GM12873 (cell line): ENCODE measurements at regions not wholly inside any gene's neighbourhood (a gene's known extent, or its start where the extent isn't known, plus 50 kb on each side); places are given as distances from the start of the nearest gene placed in this dataset.

Experiments
- CTCF ChIP-seq: IDR thresholded peaks from 2 replicates; pipeline ENCODE4 v1.5.1; 2012; ENCODE audit warnings: low read depth, mild to moderate bottlenecking, moderate library complexity, low read length, control low read depth; ENCODE audit not compliant: insufficient read depth; ENCODE audit errors: missing control alignments

GRCh38 chr18:40687399-40687798 is 1267.6 kb upstream of the PIK3C3 start:
- no peak for TF ChIP-seq CTCF

- TF ChIP-seq CTCF: no peak
These were observed 1268.2 kb upstream of the PIK3C3 start for GRCh38 chr18:40686836-40687235.

GRCh38 chr18:40685219-40685618 is 1269.8 kb upstream of the PIK3C3 start:
- no peak for TF ChIP-seq CTCF

- no peak for TF ChIP-seq CTCF
These were observed 1276.7 kb upstream of the PIK3C3 start for GRCh38 chr18:40678318-40678717.

- no peak for TF ChIP-seq CTCF
These were observed 1278.4 kb upstream of the PIK3C3 start for GRCh38 chr18:40676668-40677067.

- no peak for TF ChIP-seq CTCF
These were observed 1281.9 kb upstream of the PIK3C3 start for GRCh38 chr18:40673150-40673549.

- TF ChIP-seq CTCF: no peak
These were observed 1282.4 kb upstream of the PIK3C3 start for GRCh38 chr18:40672590-40672989.

- TF ChIP-seq CTCF: no peak
These were observed 1284.2 kb upstream of the PIK3C3 start for GRCh38 chr18:40670668-40671375.
